WTC11 (cell line): ENCODE measurements at regions not wholly inside any gene's neighbourhood (a gene's known extent, or its start where the extent isn't known, plus 50 kb on each side); places are given as distances from the start of the nearest gene placed in this dataset.

Source experiments
- CTCF ChIP-seq: fragments of 200-600 bp; IDR thresholded peaks from 2 replicates; pipeline ENCODE4 v1.8.0; 2022; ENCODE audit warnings: antibody characterized with exemption
- ETV6 ChIP-seq: sonication (generic); formaldehyde crosslinking; IDR thresholded peaks from 2 replicates; pipeline ENCODE4 v1.8.1; 2022; ENCODE audit warnings: mild to moderate bottlenecking, missing genetic modification reagents
- TF ChIP-seq, protein P1 (sequence below): sonication (generic); formaldehyde crosslinking; IDR thresholded peaks from 2 replicates; pipeline ENCODE4 v1.8.0; 2023; ENCODE audit warnings: missing genetic modification reagents, mild to moderate bottlenecking, borderline replicate concordance
- TF ChIP-seq, protein P2 (sequence below): sonication (generic); formaldehyde crosslinking; IDR thresholded peaks from 2 replicates; pipeline ENCODE4 v1.8.0; 2022; ENCODE audit warnings: mild to moderate bottlenecking, missing genetic modification reagents

DNA sequence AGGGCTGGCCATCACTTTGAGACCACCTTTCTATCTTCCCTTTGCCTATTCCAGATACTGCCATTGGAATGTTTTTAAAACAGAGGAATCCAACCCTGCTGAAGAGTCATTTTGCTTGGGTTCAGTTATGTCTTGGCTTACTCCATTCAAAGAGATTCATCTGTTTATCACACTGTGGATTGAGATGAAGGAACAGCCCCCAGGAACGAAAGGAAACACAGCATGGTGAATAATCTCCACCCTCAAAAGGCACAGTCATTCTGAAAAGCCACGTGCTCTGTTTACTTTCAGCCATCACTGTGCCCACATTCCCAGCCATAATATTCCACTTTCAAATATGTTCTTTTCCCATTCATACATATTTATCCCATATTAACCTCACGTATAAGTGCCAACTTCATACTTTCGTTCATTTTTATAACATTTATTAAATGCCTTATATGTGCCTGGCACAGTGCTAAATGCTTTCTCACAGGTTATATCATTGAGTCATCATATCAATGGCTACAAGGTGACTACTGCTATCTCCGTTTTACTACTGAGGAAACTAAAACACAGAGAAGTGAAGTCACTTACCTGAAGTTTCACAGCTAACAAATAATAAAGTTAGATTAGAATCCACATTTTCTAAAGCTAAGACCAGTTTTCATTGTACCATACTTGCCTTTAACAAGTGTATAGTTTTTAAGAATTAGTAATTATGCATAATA, 143.6 kb downstream of the OSR1 start:
- no peak for TF ChIP-seq ETV6 (CRISPR knock-in tag)
- TF ChIP-seq, protein P1, sequence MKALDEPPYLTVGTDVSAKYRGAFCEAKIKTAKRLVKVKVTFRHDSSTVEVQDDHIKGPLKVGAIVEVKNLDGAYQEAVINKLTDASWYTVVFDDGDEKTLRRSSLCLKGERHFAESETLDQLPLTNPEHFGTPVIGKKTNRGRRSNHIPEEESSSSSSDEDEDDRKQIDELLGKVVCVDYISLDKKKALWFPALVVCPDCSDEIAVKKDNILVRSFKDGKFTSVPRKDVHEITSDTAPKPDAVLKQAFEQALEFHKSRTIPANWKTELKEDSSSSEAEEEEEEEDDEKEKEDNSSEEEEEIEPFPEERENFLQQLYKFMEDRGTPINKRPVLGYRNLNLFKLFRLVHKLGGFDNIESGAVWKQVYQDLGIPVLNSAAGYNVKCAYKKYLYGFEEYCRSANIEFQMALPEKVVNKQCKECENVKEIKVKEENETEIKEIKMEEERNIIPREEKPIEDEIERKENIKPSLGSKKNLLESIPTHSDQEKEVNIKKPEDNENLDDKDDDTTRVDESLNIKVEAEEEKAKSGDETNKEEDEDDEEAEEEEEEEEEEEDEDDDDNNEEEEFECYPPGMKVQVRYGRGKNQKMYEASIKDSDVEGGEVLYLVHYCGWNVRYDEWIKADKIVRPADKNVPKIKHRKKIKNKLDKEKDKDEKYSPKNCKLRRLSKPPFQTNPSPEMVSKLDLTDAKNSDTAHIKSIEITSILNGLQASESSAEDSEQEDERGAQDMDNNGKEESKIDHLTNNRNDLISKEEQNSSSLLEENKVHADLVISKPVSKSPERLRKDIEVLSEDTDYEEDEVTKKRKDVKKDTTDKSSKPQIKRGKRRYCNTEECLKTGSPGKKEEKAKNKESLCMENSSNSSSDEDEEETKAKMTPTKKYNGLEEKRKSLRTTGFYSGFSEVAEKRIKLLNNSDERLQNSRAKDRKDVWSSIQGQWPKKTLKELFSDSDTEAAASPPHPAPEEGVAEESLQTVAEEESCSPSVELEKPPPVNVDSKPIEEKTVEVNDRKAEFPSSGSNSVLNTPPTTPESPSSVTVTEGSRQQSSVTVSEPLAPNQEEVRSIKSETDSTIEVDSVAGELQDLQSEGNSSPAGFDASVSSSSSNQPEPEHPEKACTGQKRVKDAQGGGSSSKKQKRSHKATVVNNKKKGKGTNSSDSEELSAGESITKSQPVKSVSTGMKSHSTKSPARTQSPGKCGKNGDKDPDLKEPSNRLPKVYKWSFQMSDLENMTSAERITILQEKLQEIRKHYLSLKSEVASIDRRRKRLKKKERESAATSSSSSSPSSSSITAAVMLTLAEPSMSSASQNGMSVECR (CRISPR knock-in tag) = no peak
- TF ChIP-seq CTCF = no peak
- TF ChIP-seq, protein P2, sequence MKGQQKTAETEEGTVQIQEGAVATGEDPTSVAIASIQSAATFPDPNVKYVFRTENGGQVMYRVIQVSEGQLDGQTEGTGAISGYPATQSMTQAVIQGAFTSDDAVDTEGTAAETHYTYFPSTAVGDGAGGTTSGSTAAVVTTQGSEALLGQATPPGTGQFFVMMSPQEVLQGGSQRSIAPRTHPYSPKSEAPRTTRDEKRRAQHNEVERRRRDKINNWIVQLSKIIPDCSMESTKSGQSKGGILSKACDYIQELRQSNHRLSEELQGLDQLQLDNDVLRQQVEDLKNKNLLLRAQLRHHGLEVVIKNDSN (CRISPR knock-in tag) = no peak
